Putamen (tissue), 1 donor: ENCODE measurements at regions not wholly inside any gene's neighbourhood (a gene's known extent, or its start where the extent isn't known, plus 50 kb on each side); places are given as distances from the start of the nearest gene placed in this dataset.

Experiments
- DNase-seq: peaks from one replicate; pipeline ENCODE4 v3.0.0-alpha.2; 2016; ENCODE audit warnings: low spot score

DNA sequence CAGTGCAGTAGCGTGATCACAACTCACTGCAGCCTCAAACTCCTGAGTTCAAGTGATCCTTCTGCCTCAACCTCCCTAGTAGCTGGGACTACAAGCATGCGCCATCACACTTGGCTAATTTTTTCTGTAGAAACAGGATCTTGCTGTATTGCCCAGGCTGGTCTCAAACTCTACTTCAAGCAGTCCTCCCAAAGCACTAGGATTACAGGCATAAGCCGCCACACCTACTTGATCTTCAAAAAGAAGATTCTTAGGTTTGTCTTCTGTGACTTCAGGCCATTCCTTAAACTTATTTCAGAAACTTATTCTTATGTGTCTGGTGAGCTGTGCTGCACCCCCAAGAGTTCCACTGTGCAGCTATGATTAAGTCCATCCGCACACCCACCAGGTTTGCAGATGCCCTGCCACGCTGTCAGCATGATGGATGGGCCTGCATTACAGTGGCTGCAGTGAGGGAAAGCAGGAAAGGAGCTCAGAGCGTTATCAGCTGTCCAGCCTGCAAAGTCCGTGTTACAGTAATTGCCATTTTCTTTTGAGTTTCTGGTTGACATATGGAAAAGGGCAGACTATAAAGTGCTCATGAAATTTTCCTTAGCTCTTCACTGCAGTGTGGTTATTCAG lies 146.6 kb downstream of the AASDH start:
- DNase-seq = no peak

DNA sequence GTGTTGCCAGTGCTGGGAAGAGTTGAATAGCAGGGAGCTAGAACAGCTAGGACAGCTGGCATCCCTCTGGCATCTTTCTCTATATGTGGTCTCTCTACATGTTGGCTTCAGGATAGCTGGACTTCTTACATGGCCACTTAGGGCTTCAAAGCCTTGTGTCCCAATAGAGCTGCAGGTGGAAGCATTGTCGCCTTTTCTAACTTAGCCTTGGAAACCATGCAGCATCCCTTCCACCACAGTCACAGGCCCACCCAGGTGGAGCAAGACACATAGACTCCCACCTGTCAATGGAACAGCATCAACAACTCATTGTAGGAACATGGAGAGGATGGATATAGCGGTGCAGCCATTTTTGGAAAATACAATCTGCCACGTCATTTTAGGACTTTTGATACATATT lies 149.0 kb downstream of the AASDH start:
- no peak for DNase-seq

- DNase-seq = no peak
These were observed 151.6 kb downstream of the AASDH start for GRCh38 chr4:56235725-56236124.

DNA sequence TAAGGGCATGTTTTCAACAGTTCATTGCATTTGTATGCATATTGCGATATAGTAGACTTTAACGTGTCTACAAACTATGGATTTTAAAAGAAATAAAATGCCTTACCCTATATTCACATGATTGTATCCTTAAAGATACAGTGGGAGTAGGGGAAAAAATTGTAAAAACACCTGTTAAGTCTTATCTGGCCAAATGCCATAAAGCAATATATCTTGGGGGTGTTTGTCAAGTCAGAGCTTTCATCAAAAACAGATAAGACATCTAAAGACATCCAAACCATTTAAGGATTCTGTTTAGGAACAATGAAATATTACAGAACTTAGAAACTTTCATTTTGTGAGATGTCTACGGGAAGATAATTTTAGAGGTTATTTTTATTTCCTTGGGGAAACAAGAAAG lies 152.3 kb downstream of the AASDH start:
- no peak for DNase-seq

- no peak for DNase-seq
These were observed 153.2 kb downstream of the AASDH start for GRCh38 chr4:56234098-56234497.

- DNase-seq = no peak
These were observed 155.9 kb downstream of the AASDH start for GRCh38 chr4:56231410-56231809.

DNA sequence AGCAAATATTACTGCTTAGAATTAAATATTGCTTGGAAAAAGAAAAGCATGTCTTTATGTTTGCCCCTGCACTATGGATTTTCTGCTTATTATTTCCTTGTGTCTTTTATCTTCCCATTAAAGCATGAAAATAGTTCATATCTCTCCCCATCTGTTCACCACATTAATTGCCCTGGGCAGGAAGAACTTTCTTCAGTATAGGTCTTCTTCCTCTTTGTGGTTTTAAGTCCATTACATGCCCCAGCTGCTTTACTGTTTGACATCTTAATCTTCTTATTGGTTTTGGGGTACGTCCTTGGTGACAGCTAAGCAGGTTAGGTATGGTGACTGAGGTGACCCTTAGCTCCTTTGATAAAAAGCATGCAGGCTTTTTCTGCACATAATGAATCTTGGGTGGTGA lies 157.3 kb downstream of the AASDH start:
- DNase-seq = no peak

- no peak for DNase-seq
These were observed 159.9 kb downstream of the AASDH start for GRCh38 chr4:56227301-56227835.

GRCh38 chr4:56226579-56226978 lies 160.7 kb downstream of the AASDH start:
- no peak for DNase-seq

DNA sequence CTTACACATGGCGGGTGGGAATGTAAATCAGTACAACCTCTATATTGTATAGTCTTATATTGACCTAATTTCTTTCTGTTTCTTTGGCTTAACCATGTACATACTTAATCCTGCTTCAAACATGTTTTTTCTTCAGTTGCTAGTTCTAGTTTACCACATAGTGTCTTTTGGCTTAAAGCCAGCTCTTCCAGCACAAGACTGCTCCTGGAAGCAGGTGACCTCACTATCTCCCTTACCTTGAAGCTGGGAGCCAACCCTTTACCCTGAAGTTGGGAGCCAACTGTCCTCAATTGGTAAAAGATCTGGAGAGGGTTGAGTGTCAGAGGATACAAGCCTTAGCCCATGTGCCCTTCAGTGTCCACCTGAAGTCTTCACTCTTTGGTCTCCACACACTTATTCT lies 162.7 kb downstream of the AASDH start:
- no peak for DNase-seq

DNA sequence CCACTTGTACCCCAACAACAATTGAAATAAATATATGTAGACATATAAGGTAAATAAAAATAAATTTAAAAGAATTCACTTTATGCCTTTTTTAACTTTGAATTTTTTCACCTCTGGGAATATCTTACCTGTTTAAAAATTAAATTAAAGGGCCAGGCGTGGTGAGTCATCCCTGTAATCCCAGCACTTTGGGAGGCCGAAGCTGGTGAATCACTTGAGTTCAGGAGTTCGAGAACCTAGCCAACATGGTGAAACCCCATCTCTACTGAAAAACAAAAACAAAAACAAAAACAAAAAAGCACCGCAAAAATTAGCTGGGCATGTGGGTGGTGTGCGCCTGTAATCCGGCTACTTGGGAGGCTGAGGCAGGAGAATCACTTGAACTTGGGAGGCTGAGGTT lies 164.8 kb downstream of the AASDH start:
- no peak for DNase-seq

DNA sequence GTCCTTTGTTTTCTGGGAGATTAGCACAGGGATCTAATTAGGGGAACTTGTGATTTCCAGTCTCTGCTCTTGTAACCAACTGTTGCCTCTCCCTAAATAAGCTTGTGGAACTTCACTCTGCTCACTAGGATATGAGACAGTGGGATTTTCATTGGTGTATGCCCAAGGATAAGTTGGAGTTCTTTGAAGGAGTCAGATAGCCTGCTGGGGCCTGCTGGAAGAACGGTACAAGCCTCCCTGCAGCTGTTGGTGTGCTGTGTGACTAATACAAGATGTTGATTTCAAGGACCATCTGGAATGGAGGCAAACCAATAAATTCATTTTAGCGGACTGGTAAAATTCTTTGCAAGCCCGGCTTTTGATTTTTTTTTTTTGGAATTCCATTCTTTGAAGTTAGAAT lies 167.0 kb downstream of the AASDH start:
- DNase-seq = no peak

- no peak for DNase-seq
These were observed 167.8 kb downstream of the AASDH start for GRCh38 chr4:56219447-56219846.

- no peak for DNase-seq
These were observed 168.9 kb downstream of the AASDH start for GRCh38 chr4:56218230-56218895.

- DNase-seq = no peak
These were observed 169.9 kb downstream of the AASDH start for GRCh38 chr4:56217343-56217890.

- DNase-seq = no peak
These were observed 171.4 kb downstream of the AASDH start for GRCh38 chr4:56215901-56216300.

- no peak for DNase-seq
These were observed 172.0 kb downstream of the AASDH start for GRCh38 chr4:56215141-56215783.

GRCh38 chr4:56213543-56213942 lies 173.7 kb downstream of the AASDH start:
- DNase-seq = no peak

DNA sequence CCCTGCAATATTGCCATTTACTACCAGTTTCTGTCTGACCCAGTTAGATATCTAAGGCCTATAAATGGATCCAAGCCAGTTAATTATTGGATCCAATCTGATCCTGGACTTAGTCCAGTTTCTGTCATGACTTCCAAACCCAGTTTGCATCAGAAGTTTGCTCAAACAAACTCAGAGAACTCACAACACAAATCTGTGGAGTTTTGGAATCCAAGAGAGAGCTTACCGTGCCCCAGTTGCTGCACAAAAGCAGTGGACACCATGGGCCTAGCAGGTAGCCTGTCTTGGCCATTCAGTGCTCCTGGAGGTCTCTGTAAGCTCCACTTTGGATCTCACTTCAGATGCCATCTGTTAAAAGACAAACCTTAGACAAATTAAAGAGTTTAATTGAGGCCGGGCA lies 174.5 kb downstream of the AASDH start:
- no peak for DNase-seq

DNA sequence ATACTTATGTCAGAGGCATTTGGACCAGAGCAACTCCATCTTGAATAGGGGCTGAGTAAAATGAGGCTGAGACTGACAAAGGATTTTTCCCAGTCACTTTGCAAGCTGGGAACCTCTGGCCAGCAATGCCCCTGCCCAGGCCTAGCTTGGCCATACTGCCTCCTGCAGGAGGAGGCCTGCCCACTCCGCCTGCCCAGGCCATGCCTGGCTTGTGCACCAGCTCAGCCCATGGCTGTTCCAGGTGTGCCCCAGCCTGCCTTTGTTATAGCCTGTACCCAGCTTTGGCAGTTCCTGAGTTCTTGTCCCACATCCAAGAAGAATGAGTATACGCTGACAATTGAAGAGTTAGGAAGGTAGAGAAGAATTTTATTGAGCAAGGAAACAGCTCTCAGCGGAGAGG lies 176.1 kb downstream of the AASDH start:
- no peak for DNase-seq

DNA sequence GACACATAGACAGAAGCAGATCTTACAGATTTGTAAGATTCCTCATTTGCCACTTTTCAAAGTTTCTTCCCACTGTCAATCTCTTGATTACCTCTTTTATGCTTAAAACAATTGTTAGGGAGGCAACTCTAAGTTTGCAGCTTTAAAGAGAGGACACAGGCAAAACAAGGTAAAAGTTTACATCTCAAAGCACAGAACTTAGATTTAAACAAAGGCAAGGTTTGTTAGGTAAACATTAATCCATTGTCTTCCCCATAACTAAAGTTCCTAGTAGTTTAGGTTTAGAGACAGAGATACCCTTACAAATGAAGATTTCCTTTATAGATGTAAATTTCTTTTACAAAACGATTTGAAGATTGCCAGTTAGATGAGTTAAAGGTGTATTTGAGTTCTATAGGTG lies 176.9 kb downstream of the AASDH start:
- DNase-seq = no peak

- DNase-seq = no peak
These were observed 177.5 kb downstream of the AASDH start for GRCh38 chr4:56209767-56210166.

GRCh38 chr4:56208103-56208502 lies 179.2 kb downstream of the AASDH start:
- no peak for DNase-seq
